ENCODE measurements at regions not wholly inside any gene's neighbourhood (a gene's known extent, or its start where the extent isn't known, plus 50 kb on each side); places are given as distances from the start of the nearest gene placed in this dataset.

DNA sequence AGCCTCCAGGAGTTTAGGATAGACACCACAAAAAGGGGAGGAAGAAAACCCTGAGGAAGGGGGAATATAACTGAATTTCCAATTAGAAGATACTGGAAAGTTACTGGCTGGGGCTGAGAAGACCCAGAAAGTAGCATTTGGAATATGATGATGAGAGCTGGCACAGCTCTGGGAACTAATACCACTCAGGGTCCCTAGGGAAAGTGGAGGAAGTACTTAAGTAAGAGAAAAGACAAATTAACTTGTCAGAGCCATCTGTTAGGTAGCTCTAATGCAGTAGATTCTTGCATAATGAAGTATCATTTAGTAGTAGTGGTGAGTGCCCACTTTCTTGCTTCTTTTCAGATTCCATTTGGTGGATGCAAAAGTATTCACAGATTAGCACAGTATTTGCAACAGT lies 90.8 kb upstream of the TSPAN5 start:
- Mint-ChIP-seq H3K36me3 (ENCODE audit: unreplicated experiment) (no peaks in the 10 kb centered on the region), H3K4me1 (ENCODE audit: low read depth, unreplicated experiment) (peaks cover 22% of the 10 kb centered on the region), H3K9me3 (ENCODE audit: unreplicated experiment) (peaks cover 4% of the 10 kb centered on the region), H3K4me3 (ENCODE audit: unreplicated experiment) (no peak overlapping the region), H3K27me3 (ENCODE audit: unreplicated experiment) (no peaks in the 10 kb centered on the region), H3K27ac (ENCODE audit: unreplicated experiment) (no peak overlapping the region)
- no peak for TF ChIP-seq CTCF (IDR thresholded peaks at IDR 0.05; ENCODE audit: partially characterized antibody, unreplicated experiment)
- no peak for DNase-seq

DNA sequence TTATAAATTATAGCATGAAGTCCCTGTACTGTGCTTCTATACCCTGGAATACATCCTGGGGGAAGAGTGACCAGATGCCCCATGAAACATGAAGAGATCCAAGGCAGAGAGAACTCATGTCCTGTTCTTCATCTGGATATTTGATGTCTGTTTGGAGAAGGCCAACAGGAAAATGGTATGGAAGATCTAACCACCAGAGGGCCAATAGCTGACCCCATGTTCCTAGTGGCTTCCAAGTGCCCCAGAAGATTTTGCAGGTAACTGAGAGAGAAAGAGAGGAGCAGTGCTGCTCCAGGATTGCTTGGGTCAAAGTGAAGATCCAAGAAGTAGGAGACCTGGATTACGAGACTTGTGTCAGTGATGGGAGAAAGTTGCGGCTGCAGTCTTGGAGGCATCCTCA lies 90.2 kb upstream of the TSPAN5 start:
- H3K4me3 Mint-ChIP-seq (ENCODE audit: unreplicated experiment), result no peak overlapping the region
- no peak for DNase-seq
- H3K27me3 Mint-ChIP-seq (ENCODE audit: unreplicated experiment), result peaks cover 1% of the 10 kb centered on the region
- H3K9me3 Mint-ChIP-seq (ENCODE audit: unreplicated experiment), result peaks cover 4% of the 10 kb centered on the region
- no peaks in the 10 kb centered on the region for H3K36me3 Mint-ChIP-seq (ENCODE audit: unreplicated experiment)
- no peak for TF ChIP-seq CTCF (IDR thresholded peaks at IDR 0.05; ENCODE audit: partially characterized antibody, unreplicated experiment)
- H3K4me1 Mint-ChIP-seq (ENCODE audit: low read depth, unreplicated experiment), result peaks cover 22% of the 10 kb centered on the region
- no peak overlapping the region for H3K27ac Mint-ChIP-seq (ENCODE audit: unreplicated experiment)

DNA sequence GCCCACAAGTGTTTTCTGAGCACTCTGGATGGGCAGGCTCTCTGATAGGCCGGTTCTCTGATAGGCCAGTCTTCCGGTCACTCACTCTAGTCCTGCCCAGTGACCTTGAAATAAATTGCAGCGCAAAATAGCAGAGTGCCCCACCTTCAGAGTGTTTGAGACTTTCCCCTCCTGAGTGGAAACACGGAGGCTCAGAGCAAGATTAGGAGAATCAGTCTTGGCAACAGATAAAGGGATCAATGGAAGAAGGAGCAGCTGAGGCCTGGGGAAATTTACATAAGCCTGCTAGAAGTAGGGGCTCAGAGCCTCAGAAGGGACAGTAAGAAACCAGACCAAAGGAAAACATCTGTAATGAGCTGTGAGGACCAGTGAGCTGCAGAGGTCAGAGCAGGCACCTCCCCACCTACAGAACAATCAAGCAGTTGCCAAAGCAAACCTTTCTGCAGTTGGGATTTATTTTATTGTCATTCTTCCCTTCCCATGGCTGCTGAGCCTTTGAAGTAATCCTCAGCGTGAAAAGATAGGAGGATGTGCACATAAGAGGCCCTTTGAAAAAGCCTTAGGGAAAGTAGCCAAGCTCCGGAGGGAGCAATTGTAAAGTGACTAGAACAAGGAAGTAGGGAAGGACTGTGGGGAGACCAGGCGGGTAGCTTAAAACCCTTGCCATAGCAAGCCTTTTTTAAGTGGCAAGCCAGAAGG lies 89.1 kb upstream of the TSPAN5 start:
- Mint-ChIP-seq H3K4me3 (ENCODE audit: unreplicated experiment) (no peak overlapping the region), H3K36me3 (ENCODE audit: unreplicated experiment) (no peaks in the 10 kb centered on the region), H3K9me3 (ENCODE audit: unreplicated experiment) (peaks cover 4% of the 10 kb centered on the region), H3K27me3 (ENCODE audit: unreplicated experiment) (peaks cover 1% of the 10 kb centered on the region), H3K27ac (ENCODE audit: unreplicated experiment) (no peak overlapping the region), H3K4me1 (ENCODE audit: low read depth, unreplicated experiment) (peaks cover 22% of the 10 kb centered on the region)
- TF ChIP-seq CTCF (IDR thresholded peaks at IDR 0.05; ENCODE audit: partially characterized antibody, unreplicated experiment), result no peak
- DNase-seq, result no peak

DNA sequence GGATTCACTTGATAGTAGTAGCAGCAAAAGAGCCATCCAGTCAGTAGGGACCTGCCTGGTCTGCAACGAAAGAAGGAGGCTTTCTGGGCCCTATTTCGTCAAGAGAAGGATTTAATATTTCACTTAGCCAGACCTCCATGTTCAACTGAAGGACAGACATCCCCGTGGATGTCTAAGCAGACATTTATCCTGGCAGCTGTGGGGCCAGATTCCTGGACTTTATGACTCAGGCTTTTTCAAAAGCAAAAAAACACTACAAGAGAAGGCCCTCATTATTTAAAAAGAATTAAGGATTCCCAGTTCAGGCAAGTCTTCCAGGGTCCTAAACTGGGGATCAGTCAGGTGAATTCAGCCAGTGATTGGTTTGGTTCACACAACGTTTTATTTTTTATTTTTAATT lies 88.5 kb upstream of the TSPAN5 start:
- H3K9me3 Mint-ChIP-seq (ENCODE audit: unreplicated experiment), result peaks cover 4% of the 10 kb centered on the region
- H3K36me3 Mint-ChIP-seq (ENCODE audit: unreplicated experiment), result no peaks in the 10 kb centered on the region
- H3K4me1 Mint-ChIP-seq (ENCODE audit: low read depth, unreplicated experiment), result peaks cover 22% of the 10 kb centered on the region
- no peak for TF ChIP-seq CTCF (IDR thresholded peaks at IDR 0.05; ENCODE audit: partially characterized antibody, unreplicated experiment)
- H3K4me3 Mint-ChIP-seq (ENCODE audit: unreplicated experiment), result no peak overlapping the region
- no peak for DNase-seq
- peaks cover 1% of the 10 kb centered on the region for H3K27me3 Mint-ChIP-seq (ENCODE audit: unreplicated experiment)
- no peak overlapping the region for H3K27ac Mint-ChIP-seq (ENCODE audit: unreplicated experiment)

DNA sequence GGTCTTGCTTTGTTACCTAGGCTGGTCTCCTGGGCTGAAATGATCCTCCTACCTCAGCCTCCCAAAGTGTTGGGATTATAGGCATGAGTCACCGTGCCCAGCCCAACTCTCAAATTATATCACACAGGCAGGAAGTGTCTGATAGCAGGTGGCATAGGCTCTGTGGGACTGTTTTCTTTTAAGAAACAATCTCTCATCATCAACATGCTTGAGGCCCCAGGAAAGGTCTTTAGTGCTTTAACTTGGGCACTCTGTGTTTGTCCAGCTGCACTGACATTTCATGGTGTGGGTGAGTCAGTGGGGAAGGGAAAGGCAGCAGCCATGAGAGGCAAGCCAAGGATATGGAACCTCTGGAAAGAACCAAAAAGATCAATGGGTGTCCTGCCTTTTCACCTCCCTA lies 88.1 kb upstream of the TSPAN5 start:
- no peak for DNase-seq
- H3K4me3 Mint-ChIP-seq (ENCODE audit: unreplicated experiment), result no peak overlapping the region
- H3K27me3 Mint-ChIP-seq (ENCODE audit: unreplicated experiment), result peaks cover 1% of the 10 kb centered on the region
- peaks cover 4% of the 10 kb centered on the region for H3K9me3 Mint-ChIP-seq (ENCODE audit: unreplicated experiment)
- peaks cover 22% of the 10 kb centered on the region for H3K4me1 Mint-ChIP-seq (ENCODE audit: low read depth, unreplicated experiment)
- H3K27ac Mint-ChIP-seq (ENCODE audit: unreplicated experiment), result no peak overlapping the region
- H3K36me3 Mint-ChIP-seq (ENCODE audit: unreplicated experiment), result no peaks in the 10 kb centered on the region
- TF ChIP-seq CTCF (IDR thresholded peaks at IDR 0.05; ENCODE audit: partially characterized antibody, unreplicated experiment), result no peak

Data from glutamatergic neuron (in vitro differentiated cells).